GM23338 (cell line): ENCODE measurements at regions not wholly inside any gene's neighbourhood (a gene's known extent, or its start where the extent isn't known, plus 50 kb on each side); places are given as distances from the start of the nearest gene placed in this dataset.

Experiments
- ATAC-seq: fragments of 200-7000 bp; cut with Tn5 transposase; 3 replicates; pipeline ENCODE4 v1.9.1; 2020
- DNase-seq: peaks from one replicate; pipeline ENCODE4 v3.0.0-alpha.2; 2015; ENCODE audit warnings: low spot score
- H2AFZ ChIP-seq: fragments of 200-600 bp; sonication (generic); 2 replicates; pipeline ENCODE4 v1.8.0; 2016; ENCODE audit warnings: antibody characterized with exemption, mild to moderate bottlenecking, moderate library complexity
- H3F3A ChIP-seq: fragments of 200-600 bp; sonication (generic); replicated peaks from 2 replicates; pipeline ENCODE4 v1.8.0; 2017; ENCODE audit warnings: antibody characterized with exemption, mixed run types, low read depth
- H3K27ac ChIP-seq: fragments of 200-600 bp; sonication (generic); 2 replicates; pipeline ENCODE4 v1.6.1; 2016; ENCODE audit warnings: low read depth
- H3K27me3 ChIP-seq: fragments of 200-600 bp; sonication (generic); 2 replicates; pipeline ENCODE4 v1.8.0; 2016; ENCODE audit warnings: mild to moderate bottlenecking, mixed run types, moderate library complexity; ENCODE audit not compliant: insufficient read depth
- H3K36me3 ChIP-seq: fragments of 200-600 bp; sonication (generic); 2 replicates; pipeline ENCODE4 v1.8.0; 2016; ENCODE audit warnings: mild to moderate bottlenecking; ENCODE audit not compliant: insufficient read depth
- H3K4me1 ChIP-seq: fragments of 200-600 bp; sonication (generic); 2 replicates; pipeline ENCODE4 v1.8.0; 2016; ENCODE audit warnings: mild to moderate bottlenecking, moderate library complexity; ENCODE audit not compliant: insufficient read depth
- H3K4me2 ChIP-seq: fragments of 200-600 bp; sonication (generic); 2 replicates; pipeline ENCODE4 v1.7.1; 2017; ENCODE audit warnings: mixed run types
- H3K4me3 ChIP-seq: fragments of 200-600 bp; sonication (generic); 2 replicates; pipeline ENCODE4 v1.6.1; 2016; ENCODE audit warnings: mixed run types
- H3K79me2 ChIP-seq: fragments of 200-600 bp; sonication (generic); replicated peaks from 2 replicates; pipeline ENCODE4 v1.8.0; 2017; ENCODE audit warnings: mild to moderate bottlenecking; ENCODE audit not compliant: insufficient read depth
- H3K9me2 ChIP-seq: fragments of 200-600 bp; sonication (generic); 2 replicates; pipeline ENCODE4 v1.8.0; 2017; ENCODE audit not compliant: insufficient read depth
- H4K20me1 ChIP-seq: fragments of 200-600 bp; sonication (generic); replicated peaks from 2 replicates; pipeline ENCODE4 v1.8.0; 2017; ENCODE audit warnings: mild to moderate bottlenecking; ENCODE audit not compliant: insufficient read depth
- H3K27ac Mint-ChIP-seq: 2 replicates; pipeline ENCODE4 v1.8.0; 2020; ENCODE audit warnings: inconsistent platforms, mild to moderate bottlenecking, moderate library complexity, mixed read lengths
- H3K27me3 Mint-ChIP-seq: 3 replicates; pipeline ENCODE4 v1.8.0; 2022; ENCODE audit warnings: low read depth, mild to moderate bottlenecking, moderate library complexity, mixed read lengths, inconsistent platforms; ENCODE audit not compliant: insufficient read depth, poor library complexity
- H3K36me3 Mint-ChIP-seq: 3 replicates; pipeline ENCODE4 v1.8.0; 2021; ENCODE audit warnings: low read depth, mild to moderate bottlenecking, inconsistent platforms, moderate library complexity, mixed read lengths
- H3K4me1 Mint-ChIP-seq: 3 replicates; pipeline ENCODE4 v1.8.0; 2020; ENCODE audit warnings: mild to moderate bottlenecking, inconsistent platforms, mixed read lengths
- H3K4me3 Mint-ChIP-seq: 3 replicates; pipeline ENCODE4 v1.8.0; 2021; ENCODE audit warnings: moderate library complexity, mild to moderate bottlenecking, inconsistent platforms, mixed read lengths
- H3K9me3 Mint-ChIP-seq: 3 replicates; pipeline ENCODE4 v1.8.0; 2020; ENCODE audit warnings: moderate library complexity, mild to moderate bottlenecking, inconsistent platforms, mixed read lengths
- CREB1 ChIP-seq: fragments of 250-450 bp; sonication (Bioruptor Pico); IDR thresholded peaks from 2 replicates; pipeline ENCODE4 v1.5.0; 2020; ENCODE audit warnings: low read depth, mild to moderate bottlenecking, moderate library complexity
- CTCF ChIP-seq, 2 experiments: fragments of 200-600 bp in 1 of 2; sonication (generic) in 1 of 2; conservative IDR thresholded peaks; 2 replicates each; pipeline versions ENCODE4 v1.5.1 to v1.6.1; 2016 to 2017; ENCODE audit warnings: antibody characterized with exemption in 2 of 2, low read depth in 2 of 2, mild to moderate bottlenecking in 2 of 2, moderate library complexity in 1 of 2
- ETS1 ChIP-seq: IDR thresholded peaks from 2 replicates; pipeline ENCODE4 v1.6.1; 2016; ENCODE audit warnings: antibody characterized with exemption
- EZH2phosphoT487 ChIP-seq: fragments of 200-600 bp; sonication (generic); IDR thresholded peaks from one replicate; pipeline ENCODE4 v1.8.1; 2018; ENCODE audit warnings: antibody characterized with exemption; ENCODE audit not compliant: unreplicated experiment
- JUNB ChIP-seq: IDR thresholded peaks from one replicate; pipeline ENCODE4 v1.6.1; 2016; ENCODE audit warnings: antibody characterized with exemption; ENCODE audit not compliant: unreplicated experiment
- NANOG ChIP-seq: IDR thresholded peaks from 2 replicates; pipeline ENCODE4 v1.6.1; 2016; ENCODE audit warnings: antibody characterized with exemption, borderline replicate concordance
- POLR2AphosphoS5 ChIP-seq: IDR thresholded peaks from 2 replicates; pipeline ENCODE4 v1.6.1; 2016; ENCODE audit warnings: antibody characterized with exemption, low read depth
- REST ChIP-seq: IDR thresholded peaks from one replicate; pipeline ENCODE4 v1.6.1; 2018; ENCODE audit warnings: antibody characterized with exemption; ENCODE audit not compliant: unreplicated experiment
- STAT1 ChIP-seq: IDR thresholded peaks from one replicate; pipeline ENCODE4 v1.6.1; 2016; ENCODE audit warnings: antibody characterized with exemption; ENCODE audit not compliant: unreplicated experiment
- ZNF114 ChIP-seq: fragments of 250-450 bp; sonication (Bioruptor Pico); IDR thresholded peaks from 2 replicates; pipeline ENCODE4 v1.5.0; 2020; ENCODE audit warnings: mild to moderate bottlenecking, moderate library complexity
- TF ChIP-seq, protein P1 (sequence below): fragments of 250-450 bp; sonication (Bioruptor Pico); IDR thresholded peaks from 2 replicates; pipeline ENCODE4 v1.5.0; 2020; ENCODE audit warnings: mild to moderate bottlenecking, moderate library complexity

DNA sequence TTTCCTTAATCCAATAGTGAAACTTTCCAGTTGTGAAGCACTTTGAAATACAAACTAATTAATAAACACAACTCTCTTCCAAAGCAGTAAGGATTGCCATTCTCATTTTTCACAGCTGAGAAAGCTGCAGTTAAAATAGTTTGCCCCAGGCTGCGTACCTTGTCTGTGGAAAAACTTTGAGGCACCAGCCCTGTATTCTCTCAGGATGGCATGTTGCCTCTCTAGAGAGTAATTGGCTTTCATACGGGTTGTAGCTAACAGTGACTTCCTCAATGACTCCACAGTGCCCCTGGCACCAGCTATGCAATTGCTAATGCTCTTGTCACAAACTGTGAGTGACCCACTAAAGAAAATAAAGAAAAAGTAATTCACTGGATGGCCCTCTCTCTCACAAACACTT lies 345.7 kb downstream of the MTX2 start:
- H3K9me3 Mint-ChIP-seq, result no peaks in the 10 kb centered on the region
- no peaks in the 10 kb centered on the region for H3K4me1 ChIP-seq
- H3K4me2 ChIP-seq, result no peak overlapping the region
- H3F3A ChIP-seq, result no peaks in the 10 kb centered on the region
- no peak overlapping the region for H3K4me3 Mint-ChIP-seq
- no peaks in the 10 kb centered on the region for H4K20me1 ChIP-seq
- no peaks in the 10 kb centered on the region for H3K79me2 ChIP-seq
- no peaks in the 10 kb centered on the region for H3K27me3 ChIP-seq
- DNase-seq (no peak), ATAC-seq (no peak)
- no peak overlapping the region for H3K4me3 ChIP-seq
- H3K27ac ChIP-seq, result no peak overlapping the region
- H3K27ac Mint-ChIP-seq, result no peak overlapping the region
- H3K36me3 ChIP-seq, result no peaks in the 10 kb centered on the region
- H3K9me2 ChIP-seq, result no peaks in the 10 kb centered on the region
- no peaks in the 10 kb centered on the region for H3K4me1 Mint-ChIP-seq
- TF ChIP-seq ZNF114 (CRISPR knock-in tag), result no peak
- TF ChIP-seq STAT1, result no peak
- no peak for TF ChIP-seq EZH2phosphoT487
- TF ChIP-seq CTCF (conservative IDR thresholded peaks at IDR 0.05; ENCODE audit: low read depth in 2 of 2), result no peak
- TF ChIP-seq, protein P1, sequence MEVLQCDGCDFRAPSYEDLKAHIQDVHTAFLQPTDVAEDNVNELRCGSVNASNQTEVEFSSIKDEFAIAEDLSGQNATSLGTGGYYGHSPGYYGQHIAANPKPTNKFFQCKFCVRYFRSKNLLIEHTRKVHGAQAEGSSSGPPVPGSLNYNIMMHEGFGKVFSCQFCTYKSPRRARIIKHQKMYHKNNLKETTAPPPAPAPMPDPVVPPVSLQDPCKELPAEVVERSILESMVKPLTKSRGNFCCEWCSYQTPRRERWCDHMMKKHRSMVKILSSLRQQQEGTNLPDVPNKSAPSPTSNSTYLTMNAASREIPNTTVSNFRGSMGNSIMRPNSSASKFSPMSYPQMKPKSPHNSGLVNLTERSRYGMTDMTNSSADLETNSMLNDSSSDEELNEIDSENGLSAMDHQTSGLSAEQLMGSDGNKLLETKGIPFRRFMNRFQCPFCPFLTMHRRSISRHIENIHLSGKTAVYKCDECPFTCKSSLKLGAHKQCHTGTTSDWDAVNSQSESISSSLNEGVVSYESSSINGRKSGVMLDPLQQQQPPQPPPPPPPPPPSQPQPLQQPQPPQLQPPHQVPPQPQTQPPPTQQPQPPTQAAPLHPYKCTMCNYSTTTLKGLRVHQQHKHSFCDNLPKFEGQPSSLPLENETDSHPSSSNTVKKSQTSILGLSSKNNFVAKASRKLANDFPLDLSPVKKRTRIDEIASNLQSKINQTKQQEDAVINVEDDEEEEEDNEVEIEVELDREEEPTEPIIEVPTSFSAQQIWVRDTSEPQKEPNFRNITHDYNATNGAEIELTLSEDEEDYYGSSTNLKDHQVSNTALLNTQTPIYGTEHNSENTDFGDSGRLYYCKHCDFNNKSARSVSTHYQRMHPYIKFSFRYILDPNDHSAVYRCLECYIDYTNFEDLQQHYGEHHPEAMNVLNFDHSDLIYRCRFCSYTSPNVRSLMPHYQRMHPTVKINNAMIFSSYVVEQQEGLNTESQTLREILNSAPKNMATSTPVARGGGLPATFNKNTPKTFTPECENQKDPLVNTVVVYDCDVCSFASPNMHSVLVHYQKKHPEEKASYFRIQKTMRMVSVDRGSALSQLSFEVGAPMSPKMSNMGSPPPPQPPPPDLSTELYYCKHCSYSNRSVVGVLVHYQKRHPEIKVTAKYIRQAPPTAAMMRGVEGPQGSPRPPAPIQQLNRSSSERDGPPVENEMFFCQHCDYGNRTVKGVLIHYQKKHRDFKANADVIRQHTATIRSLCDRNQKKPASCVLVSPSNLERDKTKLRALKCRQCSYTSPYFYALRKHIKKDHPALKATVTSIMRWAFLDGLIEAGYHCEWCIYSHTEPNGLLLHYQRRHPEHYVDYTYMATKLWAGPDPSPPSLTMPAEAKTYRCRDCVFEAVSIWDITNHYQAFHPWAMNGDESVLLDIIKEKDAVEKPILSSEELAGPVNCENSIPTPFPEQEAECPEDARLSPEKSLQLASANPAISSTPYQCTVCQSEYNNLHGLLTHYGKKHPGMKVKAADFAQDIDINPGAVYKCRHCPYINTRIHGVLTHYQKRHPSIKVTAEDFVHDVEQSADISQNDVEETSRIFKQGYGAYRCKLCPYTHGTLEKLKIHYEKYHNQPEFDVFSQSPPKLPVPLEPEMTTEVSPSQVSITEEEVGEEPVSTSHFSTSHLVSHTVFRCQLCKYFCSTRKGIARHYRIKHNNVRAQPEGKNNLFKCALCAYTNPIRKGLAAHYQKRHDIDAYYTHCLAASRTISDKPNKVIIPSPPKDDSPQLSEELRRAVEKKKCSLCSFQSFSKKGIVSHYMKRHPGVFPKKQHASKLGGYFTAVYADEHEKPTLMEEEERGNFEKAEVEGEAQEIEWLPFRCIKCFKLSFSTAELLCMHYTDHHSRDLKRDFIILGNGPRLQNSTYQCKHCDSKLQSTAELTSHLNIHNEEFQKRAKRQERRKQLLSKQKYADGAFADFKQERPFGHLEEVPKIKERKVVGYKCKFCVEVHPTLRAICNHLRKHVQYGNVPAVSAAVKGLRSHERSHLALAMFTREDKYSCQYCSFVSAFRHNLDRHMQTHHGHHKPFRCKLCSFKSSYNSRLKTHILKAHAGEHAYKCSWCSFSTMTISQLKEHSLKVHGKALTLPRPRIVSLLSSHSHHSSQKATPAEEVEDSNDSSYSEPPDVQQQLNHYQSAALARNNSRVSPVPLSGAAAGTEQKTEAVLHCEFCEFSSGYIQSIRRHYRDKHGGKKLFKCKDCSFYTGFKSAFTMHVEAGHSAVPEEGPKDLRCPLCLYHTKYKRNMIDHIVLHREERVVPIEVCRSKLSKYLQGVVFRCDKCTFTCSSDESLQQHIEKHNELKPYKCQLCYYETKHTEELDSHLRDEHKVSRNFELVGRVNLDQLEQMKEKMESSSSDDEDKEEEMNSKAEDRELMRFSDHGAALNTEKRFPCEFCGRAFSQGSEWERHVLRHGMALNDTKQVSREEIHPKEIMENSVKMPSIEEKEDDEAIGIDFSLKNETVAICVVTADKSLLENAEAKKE (CRISPR knock-in tag), result no peak
- no peak for TF ChIP-seq CREB1 (CRISPR knock-in tag)
- TF ChIP-seq POLR2AphosphoS5, result no peak
- TF ChIP-seq JUNB, result no peak
- no peak for TF ChIP-seq NANOG
- no peak for TF ChIP-seq ETS1
- TF ChIP-seq REST, result no peak
- H3K36me3 Mint-ChIP-seq, result no peaks in the 10 kb centered on the region
- H3K27me3 Mint-ChIP-seq, result no peaks in the 10 kb centered on the region
- H2AFZ ChIP-seq, result no peak overlapping the region
